A549 (cell line): ENCODE measurements at regions not wholly inside any gene's neighbourhood (a gene's known extent, or its start where the extent isn't known, plus 50 kb on each side); places are given as distances from the start of the nearest gene placed in this dataset.

ENCODE experiments used
- ATAC-seq, 2 experiments: fragments of 200-7000 bp in 1 of 2; fragments of >200 bp in 1 of 2; cut with Nextera tagmentation in 1 of 2; cut with Tn5 transposase in 1 of 2; 3 replicates each; pipeline versions ENCODE4 v1.8.0 to v1.9.1; 2018 to 2020; ENCODE audit warnings: mild to moderate bottlenecking in 1 of 2, moderate library complexity in 1 of 2
- CTCF ChIA-PET: fragments of 300-600 bp; sonication (Branson Sonifier 250); formaldehyde crosslinking; extraction: SDS; loops from one replicate; lab custom pipeline; 2021; ENCODE audit warnings: antibody characterized with exemption, inconsistent platforms; lab: Yijun Ruan, JAX
- POLR2A ChIA-PET: fragments of 350-600 bp; formaldehyde crosslinking; extraction: SDS; loops from one replicate; lab custom pipeline; 2021; ENCODE audit warnings: antibody characterized with exemption, inconsistent platforms; lab: Yijun Ruan, JAX
- DNase-seq, 2 experiments: peaks; one replicate each; pipeline versions ENCODE4 v3.0.0 to v3.0.0-alpha.2; 2011 to 2016; ENCODE audit warnings: low read depth in 1 of 2, low spot score in 1 of 2
- FAIRE-seq: peaks from 2 replicates; lab custom pipeline; 2011; peaks lifted over from hg19 to GRCh38; lab: Jason Lieb, UNC
- H3K27ac ChIP-seq, 2 experiments: fragments of >200 bp; sonication (Bioruptor Twin); formaldehyde crosslinking; 3 replicates each; pipeline ENCODE4 v1.5.1; 2016 to 2017
- H3K4me1 ChIP-seq: fragments of >200 bp; sonication (Bioruptor Twin); formaldehyde crosslinking; 3 replicates; pipeline ENCODE4 v1.6.1; 2016
- H3K4me2 ChIP-seq: fragments of >200 bp; sonication (Bioruptor Twin); formaldehyde crosslinking; 3 replicates; pipeline ENCODE4 v1.6.1; 2016
- H3K4me3 ChIP-seq: fragments of >200 bp; sonication (Bioruptor Twin); formaldehyde crosslinking; 3 replicates; pipeline ENCODE4 v1.5.1; 2016
- H3K9me3 ChIP-seq: fragments of >200 bp; sonication (Bioruptor Twin); formaldehyde crosslinking; 3 replicates; pipeline ENCODE4 v1.6.1; 2016
- CHD2 ChIP-seq: fragments of 150-350 bp; IDR thresholded peaks from 2 replicates; pipeline ENCODE4 v1.6.1; 2014; ENCODE audit warnings: low read length; ENCODE audit not compliant: partially characterized antibody
- CHD4 ChIP-seq: fragments of 200-600 bp; sonication (generic); IDR thresholded peaks from 2 replicates; pipeline ENCODE4 v1.6.1; 2016; ENCODE audit warnings: antibody characterized with exemption, mild to moderate bottlenecking, borderline replicate concordance
- ESRRA ChIP-seq: fragments of 150-350 bp; IDR thresholded peaks from 2 replicates; pipeline ENCODE4 v1.6.1; 2014; ENCODE audit warnings: mild to moderate bottlenecking, low read length, borderline replicate concordance
- FOXS1 ChIP-seq: fragments of 250-450 bp; sonication (Bioruptor Pico); IDR thresholded peaks from 2 replicates; pipeline ENCODE4 v1.5.0; 2020; ENCODE audit warnings: mild to moderate bottlenecking, moderate library complexity
- GATA3 ChIP-seq: IDR thresholded peaks from 2 replicates; pipeline ENCODE4 v1.6.1; 2012; ENCODE audit warnings: borderline replicate concordance
- HDAC2 ChIP-seq: fragments of 200-600 bp; sonication (generic); IDR thresholded peaks from 2 replicates; pipeline ENCODE4 v1.6.1; 2016
- HEYL ChIP-seq: fragments of 250-450 bp; sonication (Bioruptor Pico); IDR thresholded peaks from 2 replicates; pipeline ENCODE4 v1.8.0; 2021; ENCODE audit warnings: mild to moderate bottlenecking, moderate library complexity
- HOXB13 ChIP-seq: fragments of 250-450 bp; sonication (Bioruptor Pico); IDR thresholded peaks from 2 replicates; pipeline ENCODE4 v1.5.0; 2020; ENCODE audit warnings: low read depth, mild to moderate bottlenecking, moderate library complexity
- JUNB ChIP-seq: fragments of >200 bp; sonication (Bioruptor Twin); formaldehyde crosslinking; IDR thresholded peaks from 2 replicates; pipeline ENCODE4 v1.6.1; 2016
- KDM5A ChIP-seq: fragments of 200-600 bp; sonication (generic); IDR thresholded peaks from 2 replicates; pipeline ENCODE4 v1.6.1; 2016; ENCODE audit warnings: antibody characterized with exemption, mild to moderate bottlenecking
- MAZ ChIP-seq: fragments of 150-350 bp; IDR thresholded peaks from 2 replicates; pipeline ENCODE4 v1.6.1; 2014; ENCODE audit warnings: antibody characterized with exemption, low read depth, low read length, borderline replicate concordance
- MYC ChIP-seq: IDR thresholded peaks from 2 replicates; pipeline ENCODE4 v1.6.1; 2012; ENCODE audit warnings: mild to moderate bottlenecking, inconsistent platforms, low read length, improper control_type of control experiment, borderline replicate concordance
- NPAS2 ChIP-seq: fragments of 250-450 bp; sonication (Bioruptor Pico); IDR thresholded peaks from 2 replicates; pipeline ENCODE4 v1.8.0; 2022; ENCODE audit warnings: mild to moderate bottlenecking, moderate library complexity, borderline replicate concordance
- NR3C1 ChIP-seq: fragments of >200 bp; sonication (Bioruptor Twin); formaldehyde crosslinking; IDR thresholded peaks from 3 replicates; pipeline ENCODE4 v1.6.1; 2017
- POLR2A ChIP-seq: IDR thresholded peaks from 2 replicates; pipeline ENCODE4 v1.6.1; 2012; ENCODE audit warnings: mild to moderate bottlenecking, low read length
- RAD21 ChIP-seq, 2 experiments: fragments of >200 bp in 1 of 2; sonication (Bioruptor Twin) in 1 of 2; formaldehyde crosslinking in 1 of 2; IDR thresholded peaks in 1 of 2; conservative IDR thresholded peaks in 1 of 2; 2 replicates in 1 of 2; 3 replicates in 1 of 2; pipeline ENCODE4 v1.6.1; 2012 to 2018; ENCODE audit warnings: inconsistent platforms in 1 of 2
- RARB ChIP-seq: fragments of 250-450 bp; sonication (Bioruptor Pico); IDR thresholded peaks from 2 replicates; pipeline ENCODE4 v1.8.0; 2021; ENCODE audit warnings: mild to moderate bottlenecking, moderate library complexity
- RCOR1 ChIP-seq: fragments of 150-350 bp; IDR thresholded peaks from 2 replicates; pipeline ENCODE4 v1.6.1; 2014; ENCODE audit warnings: antibody characterized with exemption, low read length, low read depth
- RFX5 ChIP-seq: fragments of 450-650 bp; IDR thresholded peaks from 2 replicates; pipeline ENCODE4 v1.7.1; 2014; ENCODE audit warnings: antibody characterized with exemption, mild to moderate bottlenecking, moderate library complexity
- WGBS: methylation state at CpG from one replicate; pipeline ENCODE4 v1.1.6; 2017; ENCODE audit errors: missing lambda C conversion rate; 5-methylcytosine and 5-hydroxymethylcytosine counted together
- TF ChIP-seq, protein P1 (sequence below): fragments of 450-650 bp; IDR thresholded peaks from 2 replicates; pipeline ENCODE4 v1.6.1; 2014; ENCODE audit warnings: antibody characterized with exemption
- TF ChIP-seq, protein P2 (sequence below): IDR thresholded peaks from 2 replicates; pipeline ENCODE4 v1.6.1; 2012
- TF ChIP-seq, protein P3 (sequence below): IDR thresholded peaks from 2 replicates; pipeline ENCODE4 v1.6.1; 2012

DNA sequence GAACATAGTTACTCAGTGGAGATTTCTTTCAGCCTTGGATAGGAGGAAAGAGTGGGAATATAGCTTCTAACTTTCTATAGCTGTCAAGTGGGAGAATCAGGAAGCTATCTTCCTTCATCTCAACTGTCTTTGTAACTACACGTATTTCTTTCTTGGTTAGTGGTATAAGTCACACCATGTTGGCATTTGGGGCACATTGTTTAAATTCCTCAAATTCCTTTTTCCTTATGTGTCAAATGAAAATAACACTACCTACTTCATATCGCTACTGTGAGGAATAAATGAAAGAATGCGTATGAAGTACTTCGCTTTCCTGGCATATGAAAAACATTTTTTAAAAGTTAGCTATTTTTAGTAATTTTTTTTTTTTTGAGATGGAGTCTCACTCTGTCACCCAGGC lies 1082.5 kb upstream of the WWC1 start:
- DNase-seq (peak in 1 of 2 experiments; percentile 5), ATAC-seq (no peak), FAIRE-seq (no peak)
- CTCF ChIA-PET: no interaction called here
- Histone ChIP-seq H3K4me1 (no peaks in the 10 kb centered on the region), H3K9me3 (no peaks in the 10 kb centered on the region), H3K27ac (no peak overlapping the region), H3K4me3 (no peak overlapping the region), H3K4me2 (no peak overlapping the region)
- WGBS: 40% methylated on average over 4 of the region's 4 CpGs
- POLR2A ChIA-PET: no interaction called here
- TF ChIP-seq KDM5A (no peak), CHD4 (no peak), RFX5 (no peak), NR3C1 (no peak), RCOR1 (no peak), HEYL (no peak), MYC (no peak), ESRRA (no peak), POLR2A (no peak), FOXS1 (no peak), CHD2 (no peak), HOXB13 (CRISPR knock-in tag) (no peak), GATA3 (no peak)
- TF ChIP-seq, protein P1, sequence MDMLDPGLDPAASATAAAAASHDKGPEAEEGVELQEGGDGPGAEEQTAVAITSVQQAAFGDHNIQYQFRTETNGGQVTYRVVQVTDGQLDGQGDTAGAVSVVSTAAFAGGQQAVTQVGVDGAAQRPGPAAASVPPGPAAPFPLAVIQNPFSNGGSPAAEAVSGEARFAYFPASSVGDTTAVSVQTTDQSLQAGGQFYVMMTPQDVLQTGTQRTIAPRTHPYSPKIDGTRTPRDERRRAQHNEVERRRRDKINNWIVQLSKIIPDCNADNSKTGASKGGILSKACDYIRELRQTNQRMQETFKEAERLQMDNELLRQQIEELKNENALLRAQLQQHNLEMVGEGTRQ: no peak
- TF ChIP-seq, protein P2, sequence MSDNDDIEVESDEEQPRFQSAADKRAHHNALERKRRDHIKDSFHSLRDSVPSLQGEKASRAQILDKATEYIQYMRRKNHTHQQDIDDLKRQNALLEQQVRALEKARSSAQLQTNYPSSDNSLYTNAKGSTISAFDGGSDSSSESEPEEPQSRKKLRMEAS: no peak
- TF ChIP-seq, protein P3, sequence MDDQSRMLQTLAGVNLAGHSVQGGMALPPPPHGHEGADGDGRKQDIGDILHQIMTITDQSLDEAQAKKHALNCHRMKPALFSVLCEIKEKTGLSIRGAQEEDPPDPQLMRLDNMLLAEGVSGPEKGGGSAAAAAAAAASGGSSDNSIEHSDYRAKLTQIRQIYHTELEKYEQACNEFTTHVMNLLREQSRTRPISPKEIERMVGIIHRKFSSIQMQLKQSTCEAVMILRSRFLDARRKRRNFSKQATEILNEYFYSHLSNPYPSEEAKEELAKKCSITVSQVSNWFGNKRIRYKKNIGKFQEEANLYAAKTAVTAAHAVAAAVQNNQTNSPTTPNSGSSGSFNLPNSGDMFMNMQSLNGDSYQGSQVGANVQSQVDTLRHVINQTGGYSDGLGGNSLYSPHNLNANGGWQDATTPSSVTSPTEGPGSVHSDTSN: no peak

DNA sequence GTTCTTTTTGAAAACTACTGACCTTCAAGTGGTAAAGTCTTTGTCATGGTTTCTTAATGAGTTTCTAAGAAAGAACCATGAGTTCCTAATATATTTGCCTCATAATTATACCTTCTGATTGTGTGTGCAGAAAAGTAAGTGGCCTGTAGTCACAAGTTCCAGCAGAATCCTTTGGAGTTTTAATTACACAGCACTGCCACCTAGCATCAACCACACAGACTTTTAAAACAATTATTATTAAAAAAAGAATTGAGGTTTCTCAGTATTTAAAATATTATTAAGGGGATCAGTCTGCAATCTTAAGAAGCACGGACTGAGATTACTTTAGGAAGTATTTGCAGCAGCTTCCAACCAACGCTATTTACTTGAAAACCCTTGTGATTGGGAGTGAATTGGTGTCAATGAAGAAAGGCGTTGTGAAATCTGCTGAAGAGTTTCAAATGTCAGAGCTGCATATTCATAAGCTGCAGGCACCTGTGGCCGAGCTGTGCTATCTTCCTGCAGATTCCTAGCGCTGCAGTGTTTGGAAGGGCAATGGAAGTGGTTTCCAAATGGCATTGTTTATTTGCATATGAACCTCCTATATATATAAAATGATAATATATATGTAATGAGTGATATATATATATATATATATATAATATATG lies 1074.2 kb upstream of the WWC1 start:
- no peak for ATAC-seq
- no peak overlapping the region for H3K4me2 ChIP-seq
- H3K9me3 ChIP-seq: no peaks in the 10 kb centered on the region
- TF ChIP-seq NPAS2: no peak
- TF ChIP-seq RAD21 (conservative IDR thresholded peaks at IDR 0.05 in 1 of 2, IDR thresholded peaks at IDR 0.05 in 1 of 2): peak in 1 of 2 experiments; percentile 19; a peak in 1 of 5 replicates
- no peak for TF ChIP-seq HDAC2
- TF ChIP-seq, protein P2: no peak
- TF ChIP-seq, all 56 proteins: peak for 1
- Histone ChIP-seq H3K4me3 (no peak overlapping the region), H3K4me1 (no peaks in the 10 kb centered on the region), H3K27ac (no peak overlapping the region)
- DNase-seq: no peak
- no peak for FAIRE-seq
- 3% methylated on average over 5 of the region's 5 CpGs for WGBS
- POLR2A ChIA-PET: no interaction called here
- CTCF ChIA-PET: no interaction called here

DNA sequence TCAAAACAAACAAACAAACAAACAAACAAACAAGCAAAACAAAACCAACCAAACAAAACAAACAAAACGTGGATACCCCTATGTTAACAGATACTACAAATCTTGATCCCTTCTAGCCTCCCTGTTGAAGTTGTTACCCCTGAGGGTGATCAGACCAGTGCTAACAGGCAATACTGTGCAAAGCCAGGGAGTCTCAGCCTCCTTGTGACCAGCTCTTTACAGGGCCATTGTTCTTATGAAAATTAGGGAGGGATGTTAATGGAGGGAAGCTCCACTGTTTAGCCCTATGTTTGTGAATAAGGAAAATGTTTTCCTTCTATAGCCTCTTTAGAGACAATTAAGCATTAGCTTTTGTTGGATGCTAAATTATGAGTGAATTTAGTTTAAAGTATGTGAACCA lies 1072.1 kb upstream of the WWC1 start:
- H3K4me1 ChIP-seq: no peaks in the 10 kb centered on the region
- ATAC-seq (no peak), DNase-seq (no peak), FAIRE-seq (no peak)
- no peak for TF ChIP-seq GATA3
- TF ChIP-seq RARB (CRISPR knock-in tag): no peak
- TF ChIP-seq MAZ: no peak
- TF ChIP-seq JUNB: no peak
- H3K4me2 ChIP-seq: no peak overlapping the region
- no peak overlapping the region for H3K27ac ChIP-seq
- CTCF ChIA-PET: interaction anchor here (0.6 to 0.7 kb wide), 2 partner anchors 12 to 211 kb away, joined by 3 read pairs; no protein-coding TSS in a partner anchor
- no peaks in the 10 kb centered on the region for H3K9me3 ChIP-seq
- 0% methylated on average over 1 of the region's 1 CpG for WGBS
- H3K4me3 ChIP-seq: no peak overlapping the region
- POLR2A ChIA-PET: no interaction called here
